ENCODE measurements at regions not wholly inside any gene's neighbourhood (a gene's known extent, or its start where the extent isn't known, plus 50 kb on each side); places are given as distances from the start of the nearest gene placed in this dataset.

DNA sequence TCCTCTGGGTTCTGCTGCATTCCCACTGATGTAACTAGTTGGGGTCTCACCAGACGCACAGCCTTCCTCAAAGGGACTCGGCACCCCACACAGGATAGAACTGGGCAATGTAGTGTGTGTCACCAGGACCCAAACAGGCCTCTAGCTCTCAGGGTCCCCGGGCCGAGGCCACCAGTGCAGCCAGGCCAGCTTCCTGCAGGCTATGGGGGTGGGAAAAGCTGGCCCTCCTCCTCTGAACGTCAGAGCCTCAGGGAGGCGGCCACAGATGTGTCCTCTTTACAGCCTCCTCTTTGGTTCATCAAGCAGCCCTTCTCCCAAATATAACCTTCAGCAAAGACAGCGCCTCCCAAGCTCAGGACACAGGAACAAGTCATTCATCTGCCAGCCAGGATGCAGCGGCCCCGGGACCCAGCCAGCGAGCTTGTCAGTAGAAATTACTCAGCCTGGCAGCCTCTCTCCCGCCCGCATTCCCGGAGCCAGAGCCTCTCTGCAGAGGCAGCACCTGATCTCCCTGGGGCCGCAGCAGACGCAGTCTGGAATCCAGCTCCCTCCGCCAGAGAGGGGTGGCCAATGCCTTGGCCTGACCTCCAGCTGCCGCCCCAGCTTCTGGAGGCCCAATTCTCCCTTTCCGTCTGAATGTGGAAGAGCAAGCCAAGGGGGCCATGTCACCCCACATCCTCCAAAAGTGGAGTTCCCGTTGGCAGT lies 288.5 kb downstream of the FBXW7 start:
- ChIA-PET POLR2A (no interaction called here), CTCF (interaction anchor here (0.6 kb wide), 1 partner anchor 57 kb away, joined by 3 read pairs; no protein-coding TSS in a partner anchor)
- no peaks in the 10 kb centered on the region for H3K36me3 ChIP-seq (ENCODE audit: control insufficient read depth in 2 of 2, insufficient read depth in 1 of 2, low read length in 2 of 2)
- TF ChIP-seq, protein P1, sequence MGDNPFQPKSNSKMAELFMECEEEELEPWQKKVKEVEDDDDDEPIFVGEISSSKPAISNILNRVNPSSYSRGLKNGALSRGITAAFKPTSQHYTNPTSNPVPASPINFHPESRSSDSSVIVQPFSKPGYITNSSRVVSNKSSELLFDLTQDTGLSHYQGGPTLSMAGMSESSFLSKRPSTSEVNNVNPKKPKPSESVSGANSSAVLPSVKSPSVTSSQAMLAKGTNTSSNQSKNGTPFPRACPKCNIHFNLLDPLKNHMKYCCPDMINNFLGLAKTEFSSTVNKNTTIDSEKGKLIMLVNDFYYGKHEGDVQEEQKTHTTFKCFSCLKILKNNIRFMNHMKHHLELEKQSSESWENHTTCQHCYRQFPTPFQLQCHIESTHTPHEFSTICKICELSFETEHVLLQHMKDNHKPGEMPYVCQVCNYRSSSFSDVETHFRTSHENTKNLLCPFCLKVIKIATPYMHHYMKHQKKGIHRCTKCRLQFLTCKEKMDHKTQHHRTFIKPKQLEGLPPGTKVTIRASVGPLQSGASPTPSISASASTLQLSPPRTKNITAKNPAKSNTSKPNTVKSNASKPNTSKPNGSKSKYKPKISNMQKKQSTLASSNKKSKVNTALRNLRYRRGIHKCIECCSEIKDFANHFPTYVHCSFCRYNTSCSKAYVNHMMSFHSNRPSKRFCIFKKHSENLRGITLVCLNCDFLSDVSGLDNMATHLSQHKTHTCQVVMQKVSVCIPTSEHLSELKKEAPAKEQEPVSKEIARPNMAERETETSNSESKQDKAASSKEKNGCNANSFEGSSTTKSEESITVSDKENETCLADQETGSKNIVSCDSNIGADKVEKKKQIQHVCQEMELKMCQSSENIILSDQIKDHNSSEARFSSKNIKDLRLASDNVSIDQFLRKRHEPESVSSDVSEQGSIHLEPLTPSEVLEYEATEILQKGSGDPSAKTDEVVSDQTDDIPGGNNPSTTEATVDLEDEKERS (tag by site-specific recombination; IDR thresholded peaks at IDR 0.05), result no peak
- TF ChIP-seq ZNF658 (tag by site-specific recombination; IDR thresholded peaks at IDR 0.05) (no peak), SCRT2 (tag by site-specific recombination; IDR thresholded peaks at IDR 0.05) (no peak), KLF1 (tag by site-specific recombination; IDR thresholded peaks at IDR 0.05) (no peak), MEIS1 (CRISPR knock-in tag; IDR thresholded peaks at IDR 0.05; ENCODE audit: borderline replicate concordance) (no peak), ZNF221 (tag by site-specific recombination; IDR thresholded peaks at IDR 0.05; ENCODE audit: borderline replicate concordance) (no peak), ZNF560 (tag by site-specific recombination; IDR thresholded peaks at IDR 0.05; ENCODE audit: borderline replicate concordance) (no peak), ZNF157 (tag by site-specific recombination; IDR thresholded peaks at IDR 0.05) (no peak), ZNF677 (tag by site-specific recombination; IDR thresholded peaks at IDR 0.05) (no peak), ZNF112 (tag by site-specific recombination; IDR thresholded peaks at IDR 0.05) (no peak), ZNF311 (tag by site-specific recombination; IDR thresholded peaks at IDR 0.05; ENCODE audit: borderline replicate concordance) (no peak), ZNF510 (tag by site-specific recombination; IDR thresholded peaks at IDR 0.05; ENCODE audit: insufficient replicate concordance) (no peak), ZNF133 (tag by site-specific recombination; IDR thresholded peaks at IDR 0.05) (no peak), ZNF433 (tag by site-specific recombination; IDR thresholded peaks at IDR 0.05; ENCODE audit: low read depth) (no peak), ZNF830 (tag by site-specific recombination; IDR thresholded peaks at IDR 0.05; ENCODE audit: low read depth) (no peak)
- TF ChIP-seq, protein P2, sequence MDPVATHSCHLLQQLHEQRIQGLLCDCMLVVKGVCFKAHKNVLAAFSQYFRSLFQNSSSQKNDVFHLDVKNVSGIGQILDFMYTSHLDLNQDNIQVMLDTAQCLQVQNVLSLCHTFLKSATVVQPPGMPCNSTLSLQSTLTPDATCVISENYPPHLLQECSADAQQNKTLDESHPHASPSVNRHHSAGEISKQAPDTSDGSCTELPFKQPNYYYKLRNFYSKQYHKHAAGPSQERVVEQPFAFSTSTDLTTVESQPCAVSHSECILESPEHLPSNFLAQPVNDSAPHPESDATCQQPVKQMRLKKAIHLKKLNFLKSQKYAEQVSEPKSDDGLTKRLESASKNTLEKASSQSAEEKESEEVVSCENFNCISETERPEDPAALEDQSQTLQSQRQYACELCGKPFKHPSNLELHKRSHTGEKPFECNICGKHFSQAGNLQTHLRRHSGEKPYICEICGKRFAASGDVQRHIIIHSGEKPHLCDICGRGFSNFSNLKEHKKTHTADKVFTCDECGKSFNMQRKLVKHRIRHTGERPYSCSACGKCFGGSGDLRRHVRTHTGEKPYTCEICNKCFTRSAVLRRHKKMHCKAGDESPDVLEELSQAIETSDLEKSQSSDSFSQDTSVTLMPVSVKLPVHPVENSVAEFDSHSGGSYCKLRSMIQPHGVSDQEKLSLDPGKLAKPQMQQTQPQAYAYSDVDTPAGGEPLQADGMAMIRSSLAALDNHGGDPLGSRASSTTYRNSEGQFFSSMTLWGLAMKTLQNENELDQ (tag by site-specific recombination; IDR thresholded peaks at IDR 0.05; ENCODE audit: low read depth), result no peak
- TF ChIP-seq, protein P3, sequence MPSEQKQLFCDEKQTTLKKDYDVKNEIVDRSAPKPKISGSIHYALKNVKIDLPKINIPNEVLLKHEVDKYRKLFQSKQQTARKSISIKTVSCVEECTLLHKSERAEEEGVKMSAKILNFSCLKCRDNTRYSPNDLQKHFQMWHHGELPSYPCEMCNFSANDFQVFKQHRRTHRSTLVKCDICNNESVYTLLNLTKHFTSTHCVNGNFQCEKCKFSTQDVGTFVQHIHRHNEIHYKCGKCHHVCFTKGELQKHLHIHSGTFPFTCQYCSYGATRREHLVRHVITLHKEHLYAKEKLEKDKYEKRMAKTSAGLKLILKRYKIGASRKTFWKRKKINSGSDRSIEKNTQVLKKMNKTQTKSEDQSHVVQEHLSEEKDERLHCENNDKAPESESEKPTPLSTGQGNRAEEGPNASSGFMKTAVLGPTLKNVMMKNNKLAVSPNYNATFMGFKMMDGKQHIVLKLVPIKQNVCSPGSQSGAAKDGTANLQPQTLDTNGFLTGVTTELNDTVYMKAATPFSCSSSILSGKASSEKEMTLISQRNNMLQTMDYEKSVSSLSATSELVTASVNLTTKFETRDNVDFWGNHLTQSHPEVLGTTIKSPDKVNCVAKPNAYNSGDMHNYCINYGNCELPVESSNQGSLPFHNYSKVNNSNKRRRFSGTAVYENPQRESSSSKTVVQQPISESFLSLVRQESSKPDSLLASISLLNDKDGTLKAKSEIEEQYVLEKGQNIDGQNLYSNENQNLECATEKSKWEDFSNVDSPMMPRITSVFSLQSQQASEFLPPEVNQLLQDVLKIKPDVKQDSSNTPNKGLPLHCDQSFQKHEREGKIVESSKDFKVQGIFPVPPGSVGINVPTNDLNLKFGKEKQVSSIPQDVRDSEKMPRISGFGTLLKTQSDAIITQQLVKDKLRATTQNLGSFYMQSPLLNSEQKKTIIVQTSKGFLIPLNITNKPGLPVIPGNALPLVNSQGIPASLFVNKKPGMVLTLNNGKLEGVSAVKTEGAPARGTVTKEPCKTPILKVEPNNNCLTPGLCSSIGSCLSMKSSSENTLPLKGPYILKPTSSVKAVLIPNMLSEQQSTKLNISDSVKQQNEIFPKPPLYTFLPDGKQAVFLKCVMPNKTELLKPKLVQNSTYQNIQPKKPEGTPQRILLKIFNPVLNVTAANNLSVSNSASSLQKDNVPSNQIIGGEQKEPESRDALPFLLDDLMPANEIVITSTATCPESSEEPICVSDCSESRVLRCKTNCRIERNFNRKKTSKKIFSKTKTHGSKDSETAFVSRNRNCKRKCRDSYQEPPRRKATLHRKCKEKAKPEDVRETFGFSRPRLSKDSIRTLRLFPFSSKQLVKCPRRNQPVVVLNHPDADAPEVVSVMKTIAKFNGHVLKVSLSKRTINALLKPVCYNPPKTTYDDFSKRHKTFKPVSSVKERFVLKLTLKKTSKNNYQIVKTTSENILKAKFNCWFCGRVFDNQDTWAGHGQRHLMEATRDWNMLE (tag by site-specific recombination; conservative IDR thresholded peaks at IDR 0.05; ENCODE audit: low read depth), result no peak
- TF ChIP-seq, protein P4, sequence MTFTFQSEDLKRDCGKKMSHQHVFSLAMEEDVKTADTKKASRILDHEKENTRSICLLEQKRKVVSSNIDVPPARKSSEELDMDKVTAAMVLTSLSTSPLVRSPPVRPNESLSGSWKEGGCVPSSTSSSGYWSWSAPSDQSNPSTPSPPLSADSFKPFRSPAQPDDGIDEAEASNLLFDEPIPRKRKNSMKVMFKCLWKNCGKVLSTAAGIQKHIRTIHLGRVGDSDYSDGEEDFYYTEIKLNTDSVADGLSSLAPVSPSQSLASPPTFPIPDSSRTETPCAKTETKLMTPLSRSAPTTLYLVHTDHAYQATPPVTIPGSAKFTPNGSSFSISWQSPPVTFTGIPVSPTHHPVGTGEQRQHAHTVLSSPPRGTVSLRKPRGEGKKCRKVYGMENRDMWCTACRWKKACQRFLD (tag by site-specific recombination; IDR thresholded peaks at IDR 0.05), result no peak
- no peaks in the 10 kb centered on the region for H3K9me3 ChIP-seq (ENCODE audit: control insufficient read depth, insufficient read depth, low read depth, low read length)
- H3K4me1 ChIP-seq (ENCODE audit: control insufficient read depth, insufficient read depth, low read length), result no peaks in the 10 kb centered on the region
- no peak overlapping the region for H3K4me3 ChIP-seq (ENCODE audit: low read depth, low read length)
- H3K27ac ChIP-seq (ENCODE audit: extremely low read depth, low read depth, low read length), result no peak overlapping the region
